ENCODE measurements at regions not wholly inside any gene's neighbourhood (a gene's known extent, or its start where the extent isn't known, plus 50 kb on each side); places are given as distances from the start of the nearest gene placed in this dataset.

- TF ChIP-seq CTCF (IDR thresholded peaks at IDR 0.05; ENCODE audit: insufficient read depth, low read depth, low read length) (no peak), EZH2 (IDR thresholded peaks at IDR 0.05; ENCODE audit: insufficient read depth, low read length) (no peak)
Measured at GRCh38 chr7:125409921-125410320, 480.3 kb upstream of the POT1 start.

All from astrocyte (in vitro differentiated cells and primary cell).